WTC11 (cell line): ENCODE measurements at regions not wholly inside any gene's neighbourhood (a gene's known extent, or its start where the extent isn't known, plus 50 kb on each side); places are given as distances from the start of the nearest gene placed in this dataset.

Source experiments
- ATAC-seq: fragments of 200-7000 bp; cut with Tn5 transposase; 2 replicates; pipeline ENCODE4 v1.10.0; 2021; ENCODE audit warnings: mild to moderate bottlenecking, moderate library complexity
- CTCF ChIA-PET: fragments of 300-600 bp; sonication (Branson Sonifier 250); formaldehyde crosslinking; loops from one replicate; lab custom pipeline; 2021; ENCODE audit warnings: antibody characterized with exemption; lab: Charles Lee
- POLR2A ChIA-PET: fragments of 350-600 bp; sonication (Branson Sonifier 250); formaldehyde crosslinking; loops from one replicate; lab custom pipeline; 2021; ENCODE audit warnings: antibody characterized with exemption; lab: Charles Lee
- DNase-seq: peaks from one replicate; pipeline ENCODE4 v3.0.0; 2021; ENCODE audit warnings: low spot score
- H3K27ac Mint-ChIP-seq: 2 replicates; pipeline ENCODE4 v1.8.0; 2021; ENCODE audit warnings: mixed read lengths
- H3K27me3 Mint-ChIP-seq: 2 replicates; pipeline ENCODE4 v1.8.0; 2021; ENCODE audit warnings: low read depth, mild to moderate bottlenecking, moderate library complexity, mixed read lengths
- H3K36me3 Mint-ChIP-seq: 2 replicates; pipeline ENCODE4 v1.8.0; 2021; ENCODE audit warnings: mixed read lengths
- H3K4me1 Mint-ChIP-seq: 2 replicates; pipeline ENCODE4 v1.8.0; 2022; ENCODE audit warnings: mixed read lengths
- H3K4me3 Mint-ChIP-seq: 2 replicates; pipeline ENCODE4 v1.8.0; 2021; ENCODE audit warnings: mild to moderate bottlenecking, moderate library complexity, mixed read lengths
- H3K9me3 Mint-ChIP-seq: 2 replicates; pipeline ENCODE4 v1.8.0; 2021; ENCODE audit warnings: mixed read lengths
- CBFB ChIP-seq: sonication (generic); formaldehyde crosslinking; IDR thresholded peaks from 2 replicates; pipeline ENCODE4 v1.8.1; 2022; ENCODE audit warnings: mild to moderate bottlenecking, low read depth, missing genetic modification reagents
- CREB1 ChIP-seq: sonication (generic); formaldehyde crosslinking; IDR thresholded peaks from 2 replicates; pipeline ENCODE4 v1.8.0; 2023; ENCODE audit warnings: mild to moderate bottlenecking, missing genetic modification reagents
- ZNF423 ChIP-seq: fragments of 250-450 bp; sonication (Bioruptor Pico); IDR thresholded peaks from 2 replicates; pipeline ENCODE4 v2.1.2; 2022; ENCODE audit warnings: mild to moderate bottlenecking, moderate library complexity
- ZNF671 ChIP-seq: fragments of 250-450 bp; sonication (Bioruptor Pico); IDR thresholded peaks from 2 replicates; pipeline ENCODE4 v1.8.0; 2021; ENCODE audit warnings: mild to moderate bottlenecking
- TF ChIP-seq, protein P1 (sequence below): fragments of 200-600 bp; IDR thresholded peaks from 2 replicates; pipeline ENCODE4 v1.8.0; 2022; ENCODE audit warnings: antibody characterized with exemption

GRCh38 chrX:55169782-55170181 lies 50.4 kb upstream of the PAGE5 start:
- ChIA-PET POLR2A (no interaction called here), CTCF (no interaction called here)
- Mint-ChIP-seq H3K4me3 (no peak overlapping the region), H3K4me1 (no peaks in the 10 kb centered on the region), H3K9me3 (peaks cover 29% of the 10 kb centered on the region), H3K36me3 (no peaks in the 10 kb centered on the region), H3K27ac (no peak overlapping the region), H3K27me3 (peaks cover 7% of the 10 kb centered on the region)
- TF ChIP-seq, protein P1, sequence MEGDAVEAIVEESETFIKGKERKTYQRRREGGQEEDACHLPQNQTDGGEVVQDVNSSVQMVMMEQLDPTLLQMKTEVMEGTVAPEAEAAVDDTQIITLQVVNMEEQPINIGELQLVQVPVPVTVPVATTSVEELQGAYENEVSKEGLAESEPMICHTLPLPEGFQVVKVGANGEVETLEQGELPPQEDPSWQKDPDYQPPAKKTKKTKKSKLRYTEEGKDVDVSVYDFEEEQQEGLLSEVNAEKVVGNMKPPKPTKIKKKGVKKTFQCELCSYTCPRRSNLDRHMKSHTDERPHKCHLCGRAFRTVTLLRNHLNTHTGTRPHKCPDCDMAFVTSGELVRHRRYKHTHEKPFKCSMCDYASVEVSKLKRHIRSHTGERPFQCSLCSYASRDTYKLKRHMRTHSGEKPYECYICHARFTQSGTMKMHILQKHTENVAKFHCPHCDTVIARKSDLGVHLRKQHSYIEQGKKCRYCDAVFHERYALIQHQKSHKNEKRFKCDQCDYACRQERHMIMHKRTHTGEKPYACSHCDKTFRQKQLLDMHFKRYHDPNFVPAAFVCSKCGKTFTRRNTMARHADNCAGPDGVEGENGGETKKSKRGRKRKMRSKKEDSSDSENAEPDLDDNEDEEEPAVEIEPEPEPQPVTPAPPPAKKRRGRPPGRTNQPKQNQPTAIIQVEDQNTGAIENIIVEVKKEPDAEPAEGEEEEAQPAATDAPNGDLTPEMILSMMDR = no peak
- TF ChIP-seq CBFB (CRISPR knock-in tag) (no peak), ZNF423 (CRISPR knock-in tag) (no peak), ZNF671 (no peak), CREB1 (no peak)
- DNase-seq = no peak
- no peak for ATAC-seq
